NB4 (cell line): ENCODE measurements at regions not wholly inside any gene's neighbourhood (a gene's known extent, or its start where the extent isn't known, plus 50 kb on each side); places are given as distances from the start of the nearest gene placed in this dataset.
"Not testable (repeated sequence)": the region's sequence is repeated elsewhere in the genome, so short reads cannot be mapped to it uniquely, and the experiment has no call there.

ENCODE experiments used
- CTCF ChIP-seq: IDR thresholded peaks from one replicate; pipeline ENCODE4 v1.5.1; 2012; ENCODE audit warnings: low read depth, low read length
- MYC ChIP-seq: IDR thresholded peaks from 2 replicates; pipeline ENCODE4 v1.6.1; 2011; ENCODE audit warnings: low read depth, low read length
- POLR2A ChIP-seq: IDR thresholded peaks from 2 replicates; pipeline ENCODE4 v1.6.1; 2011; ENCODE audit warnings: mild to moderate bottlenecking; ENCODE audit not compliant: insufficient read length; ENCODE audit errors: extremely low read depth
- TF ChIP-seq, protein P1 (sequence below): IDR thresholded peaks from 2 replicates; pipeline ENCODE4 v1.6.1; 2011; ENCODE audit warnings: low read depth, low read length

DNA sequence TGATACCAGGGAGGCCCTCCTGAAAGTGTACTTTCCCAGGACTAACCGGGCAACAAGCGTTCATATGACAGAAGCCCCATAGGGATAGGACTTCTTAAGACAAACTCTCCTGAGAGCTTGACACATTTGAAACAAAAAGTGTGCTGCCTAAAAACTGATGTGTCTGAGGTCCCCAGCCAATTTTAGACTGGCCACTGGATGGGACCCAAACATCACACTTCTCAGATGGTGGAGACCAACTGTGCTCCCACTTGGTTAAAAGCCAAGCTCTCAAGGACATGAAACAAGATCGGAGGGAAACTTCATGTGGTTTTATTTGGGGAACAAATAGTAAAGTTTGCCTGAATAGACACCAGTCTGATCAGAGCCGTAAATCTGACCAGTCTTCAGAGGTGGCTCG lies 113.5 kb upstream of the ACBD5 start:
- TF ChIP-seq CTCF, POLR2A, MYC: not testable (repeated sequence)
- TF ChIP-seq, protein P1, sequence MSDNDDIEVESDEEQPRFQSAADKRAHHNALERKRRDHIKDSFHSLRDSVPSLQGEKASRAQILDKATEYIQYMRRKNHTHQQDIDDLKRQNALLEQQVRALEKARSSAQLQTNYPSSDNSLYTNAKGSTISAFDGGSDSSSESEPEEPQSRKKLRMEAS, result not testable (repeated sequence)
